Activated B cell treated with CpG ODN at 0.5 μM for 24 hours (primary cell): ENCODE measurements at regions not wholly inside any gene's neighbourhood (a gene's known extent, or its start where the extent isn't known, plus 50 kb on each side); places are given as distances from the start of the nearest gene placed in this dataset.

Source experiments
- ATAC-seq: fragments of 200-7000 bp; cut with Tn5 transposase; one replicate; pipeline ENCODE4 v1.10.0; 2021; ENCODE audit warnings: low read depth, mild to moderate bottlenecking, moderate library complexity
- CTCF ChIA-PET: fragments of 350-600 bp; sonication (Branson Sonifier 250); formaldehyde crosslinking; loops from one replicate; lab custom pipeline; 2021; ENCODE audit warnings: antibody characterized with exemption; lab: Charles Lee
- POLR2A ChIA-PET: fragments of 350-600 bp; sonication (Branson Sonifier 250); formaldehyde crosslinking; loops from one replicate; lab custom pipeline; 2021; ENCODE audit warnings: antibody characterized with exemption; lab: Charles Lee
- DNase-seq: peaks from one replicate; pipeline ENCODE4 v3.0.0; 2022
- H3K27ac Mint-ChIP-seq: one replicate; pipeline ENCODE4 v1.8.0; 2020; ENCODE audit warnings: mixed read lengths
- H3K27me3 Mint-ChIP-seq: one replicate; pipeline ENCODE4 v1.8.0; 2021; ENCODE audit warnings: mixed read lengths
- H3K36me3 Mint-ChIP-seq: one replicate; pipeline ENCODE4 v1.8.0; 2021; ENCODE audit warnings: low read depth, mixed read lengths
- H3K4me1 Mint-ChIP-seq: one replicate; pipeline ENCODE4 v1.8.0; 2021; ENCODE audit warnings: mixed read lengths
- H3K4me3 Mint-ChIP-seq: one replicate; pipeline ENCODE4 v1.8.0; 2020; ENCODE audit warnings: mild to moderate bottlenecking, mixed read lengths
- H3K9me3 Mint-ChIP-seq: one replicate; pipeline ENCODE4 v1.8.0; 2020; ENCODE audit warnings: mixed read lengths
- CTCF ChIP-seq: fragments of 200-600 bp; IDR thresholded peaks from one replicate; pipeline ENCODE4 v1.8.0; 2022; ENCODE audit warnings: antibody characterized with exemption, mild to moderate bottlenecking
- intact Hi-C: fragments of 100-400 bp; cut with micrococcal nuclease; formaldehyde crosslinking; loops from one replicate; pipeline ENCODE4 v1.15.1; 2024

GRCh38 chr5:33227746-33228145 lies 213.0 kb upstream of the TARS1 start:
- intact Hi-C loops: no loop called here
- no peaks in the 10 kb centered on the region for H3K4me1 Mint-ChIP-seq
- no peak for TF ChIP-seq CTCF
- DNase-seq (no peak), ATAC-seq (no peak)
- ChIA-PET POLR2A (no interaction called here), CTCF (no interaction called here)
- no peak overlapping the region for H3K27ac Mint-ChIP-seq
- peaks cover 9% of the 10 kb centered on the region for H3K9me3 Mint-ChIP-seq
- no peak overlapping the region for H3K4me3 Mint-ChIP-seq
- no peaks in the 10 kb centered on the region for H3K36me3 Mint-ChIP-seq
- no peaks in the 10 kb centered on the region for H3K27me3 Mint-ChIP-seq

GRCh38 chr5:33228149-33228548 lies 212.6 kb upstream of the TARS1 start:
- no peaks in the 10 kb centered on the region for H3K36me3 Mint-ChIP-seq
- H3K27me3 Mint-ChIP-seq: no peaks in the 10 kb centered on the region
- peaks cover 9% of the 10 kb centered on the region for H3K9me3 Mint-ChIP-seq
- intact Hi-C loops: no loop called here
- no peak for TF ChIP-seq CTCF
- no peak overlapping the region for H3K27ac Mint-ChIP-seq
- no peaks in the 10 kb centered on the region for H3K4me1 Mint-ChIP-seq
- ChIA-PET CTCF (no interaction called here), POLR2A (no interaction called here)
- H3K4me3 Mint-ChIP-seq: no peak overlapping the region
- DNase-seq (no peak), ATAC-seq (no peak)

GRCh38 chr5:33229216-33229615 lies 211.5 kb upstream of the TARS1 start:
- H3K4me1 Mint-ChIP-seq: no peaks in the 10 kb centered on the region
- H3K9me3 Mint-ChIP-seq: peaks cover 9% of the 10 kb centered on the region
- TF ChIP-seq CTCF: no peak
- H3K36me3 Mint-ChIP-seq: no peaks in the 10 kb centered on the region
- ATAC-seq (no peak), DNase-seq (no peak)
- intact Hi-C loops: no loop called here
- no peak overlapping the region for H3K27ac Mint-ChIP-seq
- ChIA-PET POLR2A (no interaction called here), CTCF (no interaction called here)
- no peaks in the 10 kb centered on the region for H3K27me3 Mint-ChIP-seq
- no peak overlapping the region for H3K4me3 Mint-ChIP-seq

- intact Hi-C loops: no loop called here
- Mint-ChIP-seq H3K9me3 (peaks cover 7% of the 10 kb centered on the region), H3K36me3 (no peaks in the 10 kb centered on the region), H3K27ac (no peak overlapping the region), H3K4me3 (no peak overlapping the region), H3K27me3 (no peaks in the 10 kb centered on the region), H3K4me1 (peaks cover 5% of the 10 kb centered on the region)
- no peak for TF ChIP-seq CTCF
- CTCF ChIA-PET: no interaction called here
- POLR2A ChIA-PET: no interaction called here
- no peak for ATAC-seq
- DNase-seq: no peak
Measured at GRCh38 chr5:33230467-33231078, 210.2 kb upstream of the TARS1 start.

- H3K36me3 Mint-ChIP-seq: no peaks in the 10 kb centered on the region
- ATAC-seq (no peak), DNase-seq (no peak)
- no peak overlapping the region for H3K27ac Mint-ChIP-seq
- peaks cover 12% of the 10 kb centered on the region for H3K4me1 Mint-ChIP-seq
- ChIA-PET POLR2A (no interaction called here), CTCF (no interaction called here)
- H3K4me3 Mint-ChIP-seq: no peak overlapping the region
- H3K9me3 Mint-ChIP-seq: peaks cover under 1% of the 10 kb centered on the region
- intact Hi-C loops: no loop called here
- H3K27me3 Mint-ChIP-seq: no peaks in the 10 kb centered on the region
- no peak for TF ChIP-seq CTCF
Measured at GRCh38 chr5:33231214-33231710, 209.5 kb upstream of the TARS1 start.
